SK-N-SH (cell line): ENCODE measurements at regions not wholly inside any gene's neighbourhood (a gene's known extent, or its start where the extent isn't known, plus 50 kb on each side); places are given as distances from the start of the nearest gene placed in this dataset.

Experiments
- CTCF ChIA-PET: fragments of 300-600, 350-600 bp; formaldehyde crosslinking; extraction: SDS; loops from one replicate; lab custom pipeline; 2021; lab: Yijun Ruan, JAX
- POLR2A ChIA-PET: fragments of 350-600 bp; sonication (Branson Sonifier 250); formaldehyde crosslinking; extraction: SDS; loops from one replicate; lab custom pipeline; 2020; ENCODE audit warnings: antibody characterized with exemption, inconsistent platforms; lab: Yijun Ruan, JAX
- DNase-seq: peaks from one replicate; pipeline ENCODE4 v3.0.0; 2012
- H2AFZ ChIP-seq: fragments of 200-600 bp; sonication (generic); 2 replicates; pipeline ENCODE4 v1.8.1; 2016; ENCODE audit warnings: antibody characterized with exemption, mild to moderate bottlenecking, low read depth
- H3F3A ChIP-seq: fragments of 200-600 bp; sonication (generic); replicated peaks from 2 replicates; pipeline ENCODE3; 2016; ENCODE audit warnings: antibody characterized with exemption, mild to moderate bottlenecking; ENCODE audit not compliant: insufficient read depth
- H3K27ac ChIP-seq, 2 experiments: fragments of 200-500 bp in 1 of 2; fragments of 200-600 bp in 1 of 2; sonication (Bioruptor generic) in 1 of 2; sonication (generic), shearing (Covaris generic) in 1 of 2; 2 replicates each; pipeline versions ENCODE4 v1.5.1 to v1.6.1; 2014 to 2016; ENCODE audit warnings: low read depth in 2 of 2, inconsistent platforms in 1 of 2, low read length in 1 of 2, mild to moderate bottlenecking in 1 of 2, mixed read lengths in 1 of 2
- H3K27me3 ChIP-seq: fragments of 200-600 bp; sonication (generic), shearing (Covaris generic); 2 replicates; pipeline ENCODE4 v1.6.1; 2016; ENCODE audit warnings: mixed run types; ENCODE audit not compliant: insufficient read depth
- H3K36me3 ChIP-seq, 2 experiments: fragments of 200-500 bp in 1 of 2; fragments of 200-600 bp in 1 of 2; sonication (Bioruptor generic) in 1 of 2; sonication (generic) in 1 of 2; replicated peaks in 1 of 2; 2 replicates each; pipeline versions ENCODE3 to v1.5.1; 2014 to 2016; ENCODE audit warnings: low read length in 1 of 2, mild to moderate bottlenecking in 1 of 2; ENCODE audit not compliant: insufficient read depth in 2 of 2, control insufficient read depth in 1 of 2
- H3K4me1 ChIP-seq, 2 experiments: fragments of 200-500 bp in 1 of 2; fragments of 200-600 bp in 1 of 2; sonication (Bioruptor generic) in 1 of 2; sonication (generic), shearing (Covaris generic) in 1 of 2; 2 replicates each; pipeline versions ENCODE4 v1.5.1 to v1.6.1; 2014 to 2016; ENCODE audit warnings: low read depth in 1 of 2, low read length in 1 of 2, mixed run types in 1 of 2; ENCODE audit not compliant: insufficient read depth in 2 of 2, control insufficient read depth in 1 of 2
- H3K4me2 ChIP-seq: fragments of 200-600 bp; sonication (generic), shearing (Covaris generic); 2 replicates; pipeline ENCODE4 v1.6.1; 2017; ENCODE audit warnings: mixed run types
- H3K4me3 ChIP-seq, 2 experiments: fragments of 200-500 bp in 1 of 2; fragments of 200-600 bp in 1 of 2; sonication (Bioruptor generic) in 1 of 2; sonication (generic), shearing (Covaris generic) in 1 of 2; 2 replicates each; pipeline versions ENCODE4 v1.5.1 to v1.8.1; 2014 to 2016; ENCODE audit warnings: low read depth in 2 of 2, inconsistent platforms in 1 of 2, low read length in 1 of 2, mild to moderate bottlenecking in 1 of 2, mixed read lengths in 1 of 2, moderate library complexity in 1 of 2
- H3K79me2 ChIP-seq: fragments of 200-600 bp; sonication (generic); 2 replicates; pipeline ENCODE4 v1.8.1; 2017; ENCODE audit warnings: mild to moderate bottlenecking; ENCODE audit not compliant: insufficient read depth
- H3K9ac ChIP-seq: fragments of 200-600 bp; sonication (generic); 2 replicates; pipeline ENCODE4 v1.6.1; 2017; ENCODE audit warnings: mixed run types
- H3K9me2 ChIP-seq: fragments of 200-600 bp; sonication (generic); 2 replicates; pipeline ENCODE4 v1.6.1; 2017; ENCODE audit warnings: mixed run types
- H3K9me3 ChIP-seq: fragments of 200-600 bp; sonication (generic); 2 replicates; pipeline ENCODE4 v1.6.1; 2017; ENCODE audit warnings: mixed run types, mild to moderate bottlenecking, moderate library complexity
- H4K20me1 ChIP-seq: fragments of 200-600 bp; sonication (generic); 2 replicates; pipeline ENCODE4 v1.6.1; 2017; ENCODE audit warnings: mild to moderate bottlenecking, mixed run types; ENCODE audit not compliant: insufficient read depth
- CHD2 ChIP-seq: fragments of 150-350 bp; IDR thresholded peaks from 2 replicates; pipeline ENCODE4 v1.6.1; 2018; ENCODE audit warnings: low read length; ENCODE audit not compliant: partially characterized antibody
- EP300 ChIP-seq, 2 experiments: IDR thresholded peaks; 2 replicates each; pipeline versions ENCODE4 v1.4.0 to v1.6.1; 2012; ENCODE audit warnings: borderline replicate concordance in 1 of 2, low read depth in 1 of 2, low read length in 1 of 2
- EZH2phosphoT487 ChIP-seq: fragments of 200-600 bp; sonication (generic); IDR thresholded peaks from 2 replicates; pipeline ENCODE4 v1.6.1; 2017; ENCODE audit warnings: low read depth, mixed run types, mild to moderate bottlenecking, antibody characterized with exemption, moderate library complexity, borderline replicate concordance
- FOSL2 ChIP-seq: IDR thresholded peaks from 2 replicates; pipeline ENCODE4 v1.4.0; 2012; ENCODE audit warnings: low read depth, mild to moderate bottlenecking, moderate library complexity, borderline replicate concordance
- FOXJ3 ChIP-seq: sonication (generic); formaldehyde crosslinking; IDR thresholded peaks from 2 replicates; pipeline ENCODE4 v1.5.1; 2020; ENCODE audit warnings: mild to moderate bottlenecking, missing genetic modification reagents
- GABPA ChIP-seq: IDR thresholded peaks from 2 replicates; pipeline ENCODE4 v1.4.0; 2012; ENCODE audit warnings: low read depth, mild to moderate bottlenecking
- GATA2 ChIP-seq: sonication (generic); formaldehyde crosslinking; IDR thresholded peaks from 2 replicates; pipeline ENCODE4 v1.5.0; 2020; ENCODE audit warnings: mild to moderate bottlenecking, missing genetic modification reagents
- JUND ChIP-seq: IDR thresholded peaks from 2 replicates; pipeline ENCODE4 v1.4.0; 2012
- MEF2A ChIP-seq: IDR thresholded peaks from 2 replicates; pipeline ENCODE4 v1.4.0; 2012; ENCODE audit warnings: low read depth, borderline replicate concordance
- NRF1 ChIP-seq: IDR thresholded peaks from 2 replicates; pipeline ENCODE4 v1.6.1; 2012; ENCODE audit warnings: low read depth, mild to moderate bottlenecking, low read length
- POLR2AphosphoS5 ChIP-seq: IDR thresholded peaks from 2 replicates; pipeline ENCODE4 v1.6.1; 2012; ENCODE audit warnings: low read depth, low read length
- RAD21 ChIP-seq: IDR thresholded peaks from 2 replicates; pipeline ENCODE4 v1.6.1; 2012; ENCODE audit warnings: mild to moderate bottlenecking, low read length
- SMC3 ChIP-seq: IDR thresholded peaks from 2 replicates; pipeline ENCODE4 v1.6.1; 2012; ENCODE audit warnings: low read depth, low read length, improper control_type of control experiment
- TAF1 ChIP-seq: IDR thresholded peaks from 2 replicates; pipeline ENCODE4 v1.6.1; 2012; ENCODE audit warnings: low read depth, mild to moderate bottlenecking, low read length, moderate library complexity, borderline replicate concordance
- TEAD4 ChIP-seq: IDR thresholded peaks from 2 replicates; pipeline ENCODE4 v1.4.0; 2012; ENCODE audit warnings: mild to moderate bottlenecking, borderline replicate concordance; ENCODE audit not compliant: insufficient read depth
- WGBS: methylation state at CpG from one replicate; pipeline ENCODE4 v1.1.6; 2017; ENCODE audit warnings: low lambda C conversion rate; 5-methylcytosine and 5-hydroxymethylcytosine counted together
- TF ChIP-seq, protein P1 (sequence below): fragments of 150-350 bp; IDR thresholded peaks from 2 replicates; pipeline ENCODE4 v1.6.1; 2016; ENCODE audit warnings: mild to moderate bottlenecking, low read depth, low read length
- TF ChIP-seq, protein P2 (sequence below): IDR thresholded peaks from 2 replicates; pipeline ENCODE4 v1.4.0; 2012; ENCODE audit warnings: low read depth, borderline replicate concordance
- TF ChIP-seq, protein P3 (sequence below): fragments of 200-600 bp; sonication (generic); IDR thresholded peaks from 2 replicates; pipeline ENCODE4 v1.6.1; 2017; ENCODE audit warnings: antibody characterized with exemption, mild to moderate bottlenecking, moderate library complexity

DNA sequence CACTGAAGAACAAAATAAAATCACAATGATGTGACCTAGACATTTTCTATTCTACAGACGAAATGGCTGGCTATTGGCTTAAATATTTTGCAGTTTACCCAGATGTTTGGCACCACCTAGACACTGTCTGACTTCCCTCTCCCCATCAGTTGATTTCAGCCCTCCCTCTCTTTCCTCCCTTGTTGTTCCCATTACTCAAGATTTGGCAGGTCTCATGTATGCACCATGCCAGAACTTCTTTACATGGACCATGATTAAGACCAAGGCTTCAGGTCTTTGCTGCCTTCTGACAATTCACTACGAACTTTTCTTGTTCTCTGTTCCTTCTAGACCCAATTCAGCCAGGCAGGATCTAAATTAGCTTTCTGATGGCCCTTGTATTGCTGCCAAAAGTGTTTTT is 66.6 kb upstream of the GDNF start (continued):
- TF ChIP-seq TAF1 = no peak

DNA sequence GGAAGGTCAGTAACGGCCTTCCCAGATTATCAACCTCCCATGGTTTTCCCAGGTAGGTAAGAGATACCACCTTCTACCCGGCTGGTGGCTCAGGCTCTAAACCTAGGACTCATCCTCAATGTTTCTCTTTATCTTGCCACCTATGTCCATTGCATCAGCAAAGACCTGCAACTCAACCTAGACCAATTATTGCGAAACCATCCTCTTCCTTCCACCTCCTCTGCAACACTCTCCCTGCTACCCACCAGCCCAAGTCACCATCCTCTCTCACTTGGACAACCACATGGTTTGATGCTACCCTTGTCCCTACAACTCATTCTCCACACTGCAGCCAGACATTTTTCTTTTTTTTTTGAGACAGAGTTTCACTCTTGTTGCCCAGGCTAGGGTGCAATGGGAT is 65.4 kb upstream of the GDNF start:
- Histone ChIP-seq H3K27me3 (peaks cover 27% of the 10 kb centered on the region; the same call in 1 of the 2 replicates), H3K4me1 (no peaks in the 10 kb centered on the region), H3K4me2 (no peak overlapping the region), H3K36me3 (no peaks in the 10 kb centered on the region), H3K9me2 (no peaks in the 10 kb centered on the region), H3K9ac (no peak overlapping the region), H3K9me3 (no peaks in the 10 kb centered on the region), H3K4me3 (no peak overlapping the region), H4K20me1 (no peaks in the 10 kb centered on the region), H3K27ac (no peak overlapping the region), H2AFZ (no peak overlapping the region), H3K79me2 (no peaks in the 10 kb centered on the region), H3F3A (no peaks in the 10 kb centered on the region)
- WGBS = 9% methylated on average over 3 of the region's 3 CpGs
- no peak for TF ChIP-seq GATA2 (CRISPR knock-in tag)
- TF ChIP-seq NRF1 = no peak
- no peak for TF ChIP-seq POLR2AphosphoS5
- no peak for TF ChIP-seq SMC3
- TF ChIP-seq, protein P1, sequence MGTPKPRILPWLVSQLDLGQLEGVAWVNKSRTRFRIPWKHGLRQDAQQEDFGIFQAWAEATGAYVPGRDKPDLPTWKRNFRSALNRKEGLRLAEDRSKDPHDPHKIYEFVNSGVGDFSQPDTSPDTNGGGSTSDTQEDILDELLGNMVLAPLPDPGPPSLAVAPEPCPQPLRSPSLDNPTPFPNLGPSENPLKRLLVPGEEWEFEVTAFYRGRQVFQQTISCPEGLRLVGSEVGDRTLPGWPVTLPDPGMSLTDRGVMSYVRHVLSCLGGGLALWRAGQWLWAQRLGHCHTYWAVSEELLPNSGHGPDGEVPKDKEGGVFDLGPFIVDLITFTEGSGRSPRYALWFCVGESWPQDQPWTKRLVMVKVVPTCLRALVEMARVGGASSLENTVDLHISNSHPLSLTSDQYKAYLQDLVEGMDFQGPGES = no peak
- TF ChIP-seq RAD21 = no peak
- no peak for TF ChIP-seq CHD2
- no peak for TF ChIP-seq GABPA
- TF ChIP-seq, protein P2, sequence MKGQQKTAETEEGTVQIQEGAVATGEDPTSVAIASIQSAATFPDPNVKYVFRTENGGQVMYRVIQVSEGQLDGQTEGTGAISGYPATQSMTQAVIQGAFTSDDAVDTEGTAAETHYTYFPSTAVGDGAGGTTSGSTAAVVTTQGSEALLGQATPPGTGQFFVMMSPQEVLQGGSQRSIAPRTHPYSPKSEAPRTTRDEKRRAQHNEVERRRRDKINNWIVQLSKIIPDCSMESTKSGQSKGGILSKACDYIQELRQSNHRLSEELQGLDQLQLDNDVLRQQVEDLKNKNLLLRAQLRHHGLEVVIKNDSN = no peak
- no peak for TF ChIP-seq FOXJ3 (CRISPR knock-in tag)
- no peak for TF ChIP-seq EZH2phosphoT487
- no peak for TF ChIP-seq EP300 (IDR thresholded peaks at IDR 0.05; ENCODE audit: borderline replicate concordance in 1 of 2, low read depth in 1 of 2, low read length in 1 of 2)
- CTCF ChIA-PET = no interaction called here
- POLR2A ChIA-PET = no interaction called here
- DNase-seq = no peak

DNA sequence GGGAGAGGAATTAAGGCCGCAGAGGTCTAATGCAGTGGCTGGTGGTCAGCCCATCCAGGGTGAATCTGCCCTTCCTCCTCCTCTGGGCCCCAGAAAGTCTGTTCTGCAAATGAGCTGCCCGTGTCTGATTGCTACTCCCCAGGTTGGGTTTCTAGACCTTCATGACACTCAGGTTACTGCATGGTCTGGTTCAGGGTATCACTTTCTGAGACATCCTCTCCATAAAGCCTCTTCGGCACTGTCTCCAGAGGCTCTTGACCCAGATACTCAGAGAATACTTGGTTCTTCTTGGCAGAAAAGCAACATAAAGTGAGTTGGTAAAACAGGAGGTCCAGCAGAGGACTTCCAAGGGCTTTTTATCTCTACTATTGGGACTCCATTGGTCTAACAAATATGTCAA is 62.5 kb upstream of the GDNF start:
- Histone ChIP-seq H3K9ac (no peak overlapping the region), H4K20me1 (no peaks in the 10 kb centered on the region), H3K4me1 (no peaks in the 10 kb centered on the region), H3F3A (no peaks in the 10 kb centered on the region), H3K27me3 (peaks cover 16% of the 10 kb centered on the region; the same call in 1 of the 2 replicates), H3K36me3 (no peaks in the 10 kb centered on the region), H3K9me3 (no peaks in the 10 kb centered on the region), H2AFZ (no peak overlapping the region), H3K79me2 (no peaks in the 10 kb centered on the region), H3K9me2 (no peaks in the 10 kb centered on the region), H3K27ac (no peak overlapping the region), H3K4me3 (no peak overlapping the region), H3K4me2 (no peak overlapping the region)
- 26% methylated on average over 3 of the region's 3 CpGs for WGBS
- ChIA-PET POLR2A (no interaction called here), CTCF (interaction anchor here (1.2 kb wide), 1 partner anchor 16 kb away, joined by 3 read pairs; no protein-coding TSS in a partner anchor)
- DNase-seq = no peak
- TF ChIP-seq MEF2A (no peak), NRF1 (no peak), TEAD4 (no peak), FOSL2 (no peak), FOXJ3 (CRISPR knock-in tag) (no peak), JUND (no peak), EZH2phosphoT487 (no peak), GATA2 (CRISPR knock-in tag) (no peak)
- TF ChIP-seq, protein P2 = no peak
- TF ChIP-seq, protein P3, sequence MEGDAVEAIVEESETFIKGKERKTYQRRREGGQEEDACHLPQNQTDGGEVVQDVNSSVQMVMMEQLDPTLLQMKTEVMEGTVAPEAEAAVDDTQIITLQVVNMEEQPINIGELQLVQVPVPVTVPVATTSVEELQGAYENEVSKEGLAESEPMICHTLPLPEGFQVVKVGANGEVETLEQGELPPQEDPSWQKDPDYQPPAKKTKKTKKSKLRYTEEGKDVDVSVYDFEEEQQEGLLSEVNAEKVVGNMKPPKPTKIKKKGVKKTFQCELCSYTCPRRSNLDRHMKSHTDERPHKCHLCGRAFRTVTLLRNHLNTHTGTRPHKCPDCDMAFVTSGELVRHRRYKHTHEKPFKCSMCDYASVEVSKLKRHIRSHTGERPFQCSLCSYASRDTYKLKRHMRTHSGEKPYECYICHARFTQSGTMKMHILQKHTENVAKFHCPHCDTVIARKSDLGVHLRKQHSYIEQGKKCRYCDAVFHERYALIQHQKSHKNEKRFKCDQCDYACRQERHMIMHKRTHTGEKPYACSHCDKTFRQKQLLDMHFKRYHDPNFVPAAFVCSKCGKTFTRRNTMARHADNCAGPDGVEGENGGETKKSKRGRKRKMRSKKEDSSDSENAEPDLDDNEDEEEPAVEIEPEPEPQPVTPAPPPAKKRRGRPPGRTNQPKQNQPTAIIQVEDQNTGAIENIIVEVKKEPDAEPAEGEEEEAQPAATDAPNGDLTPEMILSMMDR = no peak
